Activated T-cell treated with anti-CD3 and anti-CD28 coated beads for 1 hour (primary cell): ENCODE measurements at regions not wholly inside any gene's neighbourhood (a gene's known extent, or its start where the extent isn't known, plus 50 kb on each side); places are given as distances from the start of the nearest gene placed in this dataset.
"Not testable (repeated sequence)": the region's sequence is repeated elsewhere in the genome, so short reads cannot be mapped to it uniquely, and the experiment has no call there.

Source experiments
- DNase-seq: peaks from one replicate; pipeline ENCODE4 v3.0.0-alpha.2; 2020; ENCODE audit warnings: low read depth

DNA sequence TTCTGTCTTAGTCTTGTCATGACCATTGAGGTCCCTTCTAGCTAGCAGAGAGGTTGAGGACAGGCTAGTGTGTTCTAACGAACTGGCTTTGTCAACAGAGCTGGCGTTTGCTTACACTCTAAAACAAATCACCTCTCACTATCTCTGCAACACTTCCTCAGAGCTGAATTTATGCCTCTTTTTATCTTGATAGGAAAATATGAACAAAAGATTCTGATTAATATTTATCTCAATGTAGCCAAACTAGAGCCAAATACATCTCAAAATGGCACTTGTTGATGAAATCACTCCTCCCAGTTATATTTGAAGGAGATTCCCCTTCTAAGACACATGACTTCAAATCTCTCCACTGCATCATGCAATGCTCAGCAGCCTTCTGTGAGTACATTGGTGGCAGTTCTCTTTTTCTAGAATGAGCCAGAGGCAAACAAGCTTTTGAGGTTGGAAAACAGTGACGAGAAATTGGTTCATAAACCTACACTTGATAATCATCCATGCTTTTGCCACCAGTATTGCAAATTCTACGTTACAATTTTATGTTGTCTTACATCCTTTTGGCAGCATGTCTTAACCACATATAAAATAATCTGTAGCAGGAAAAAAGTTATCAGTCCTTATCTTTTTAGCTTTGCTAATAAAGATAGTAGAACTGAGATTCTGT lies 615.7 kb upstream of the CITED2 start:
- no peak for DNase-seq

DNA sequence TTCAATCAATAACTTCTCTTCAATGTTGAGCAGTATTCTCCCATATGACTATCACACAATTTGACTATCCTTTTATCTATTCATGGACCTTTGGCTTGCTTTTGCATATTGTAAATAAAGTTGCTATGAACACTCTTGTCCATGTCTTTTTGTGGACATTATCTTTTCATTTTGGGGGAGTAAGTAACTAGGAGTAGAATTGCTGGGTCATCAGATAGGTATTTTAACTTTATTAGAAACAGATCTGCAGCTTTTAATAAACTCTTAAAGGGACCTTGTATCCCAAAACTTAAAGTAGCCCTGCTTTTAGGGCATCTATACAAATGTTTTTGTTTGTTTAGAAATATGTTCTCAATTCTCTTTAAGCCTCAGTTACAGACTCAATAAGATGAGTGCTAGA lies 614.2 kb upstream of the CITED2 start:
- DNase-seq = no peak

DNA sequence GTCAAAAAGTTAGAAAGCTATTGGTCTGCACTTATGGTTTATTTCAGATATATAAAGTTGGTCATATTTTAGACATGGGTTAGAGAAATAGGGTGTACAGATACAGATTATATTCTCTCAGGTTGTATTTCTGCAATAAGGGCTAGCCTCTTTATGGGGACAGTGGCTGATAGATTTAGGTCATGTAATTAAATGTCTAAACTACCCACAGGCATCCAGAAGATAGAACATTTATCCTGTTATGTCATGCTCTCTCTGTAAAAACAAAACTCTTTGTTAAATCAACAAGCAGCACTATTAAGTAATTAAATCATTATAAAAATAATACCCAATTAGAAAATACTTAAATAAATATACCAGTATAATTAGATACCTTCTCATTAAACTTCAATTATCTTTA lies 612.6 kb upstream of the CITED2 start:
- no peak for DNase-seq

DNA sequence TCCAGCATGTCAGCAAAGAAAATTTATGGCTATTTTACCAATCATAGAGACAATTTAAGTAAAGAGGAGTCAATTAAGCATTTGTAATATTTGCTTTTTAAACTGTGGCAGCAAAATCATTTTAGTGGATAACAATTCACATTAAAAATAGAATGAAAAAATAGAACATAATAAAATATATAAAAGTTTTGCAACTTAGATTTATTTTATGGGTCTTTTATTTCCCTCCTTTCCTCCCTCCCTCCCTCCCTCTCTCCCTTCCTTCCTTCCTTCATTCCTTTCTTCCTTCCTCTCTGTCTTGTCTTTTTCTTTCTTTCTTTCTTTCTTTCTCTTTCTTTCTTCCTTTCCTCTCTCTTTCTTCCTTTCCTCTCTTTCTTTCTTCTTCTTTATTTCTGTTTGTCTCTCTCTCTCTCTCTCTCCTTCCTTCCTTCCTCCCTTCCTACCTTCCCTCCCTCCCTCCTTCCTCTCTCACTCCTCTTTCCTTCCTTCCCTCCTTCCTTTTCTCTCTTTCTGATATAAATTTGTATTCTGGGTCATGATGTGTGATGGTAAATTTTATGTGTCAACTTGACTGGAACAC lies 610.9 kb upstream of the CITED2 start:
- no peak for DNase-seq

DNA sequence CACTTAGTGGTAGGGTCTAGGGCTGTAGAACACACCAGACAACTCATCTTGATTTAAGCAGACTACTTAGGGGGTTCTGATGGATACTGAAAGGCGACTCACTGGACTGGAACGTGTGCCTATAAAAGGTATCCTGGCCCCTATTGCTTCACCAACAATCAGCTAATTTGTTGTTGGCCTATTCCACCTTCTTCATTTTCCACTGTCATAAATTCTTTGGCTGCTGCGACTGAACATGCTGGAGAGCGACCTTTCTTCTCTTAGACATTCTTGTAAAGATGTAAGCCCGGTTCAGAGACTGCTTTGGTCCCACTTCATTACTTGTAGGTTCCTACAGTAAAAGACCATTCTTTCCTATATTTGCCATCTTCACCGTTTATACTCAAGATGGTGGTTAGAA lies 609.9 kb upstream of the CITED2 start:
- DNase-seq = no peak

DNA sequence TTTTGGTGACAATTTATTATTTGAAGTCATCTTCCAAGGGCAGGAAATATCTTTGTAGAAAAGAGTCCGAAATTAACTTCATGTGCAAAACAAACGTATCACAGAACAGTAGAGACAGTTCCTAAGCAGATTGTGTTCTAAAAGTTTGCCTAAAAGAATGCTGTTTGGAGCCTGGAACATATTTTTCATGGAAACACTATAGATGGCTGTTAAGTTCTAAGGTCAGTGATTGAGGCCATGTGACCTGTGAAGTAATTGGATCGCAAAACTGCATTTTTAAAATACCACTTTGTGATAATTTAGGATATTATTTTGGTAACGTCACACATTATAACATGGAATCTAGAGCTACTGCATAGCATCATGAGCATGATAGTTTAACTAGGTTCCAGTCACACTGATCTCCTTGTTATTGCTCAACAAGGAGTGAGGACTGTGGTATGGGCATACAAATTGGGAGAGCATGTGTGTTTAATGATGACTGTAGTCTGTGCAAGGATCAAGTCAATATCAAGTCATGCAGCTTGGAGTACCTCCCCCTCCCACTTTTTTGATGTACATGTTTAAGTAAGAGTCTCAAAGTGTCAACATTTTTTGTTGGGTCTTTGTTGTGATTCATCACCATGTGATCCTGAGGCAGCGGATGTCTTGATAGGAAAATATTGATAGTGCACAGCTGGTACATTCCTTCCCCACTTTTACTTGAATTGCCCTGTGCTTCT lies 609.3 kb upstream of the CITED2 start:
- no peak for DNase-seq

DNA sequence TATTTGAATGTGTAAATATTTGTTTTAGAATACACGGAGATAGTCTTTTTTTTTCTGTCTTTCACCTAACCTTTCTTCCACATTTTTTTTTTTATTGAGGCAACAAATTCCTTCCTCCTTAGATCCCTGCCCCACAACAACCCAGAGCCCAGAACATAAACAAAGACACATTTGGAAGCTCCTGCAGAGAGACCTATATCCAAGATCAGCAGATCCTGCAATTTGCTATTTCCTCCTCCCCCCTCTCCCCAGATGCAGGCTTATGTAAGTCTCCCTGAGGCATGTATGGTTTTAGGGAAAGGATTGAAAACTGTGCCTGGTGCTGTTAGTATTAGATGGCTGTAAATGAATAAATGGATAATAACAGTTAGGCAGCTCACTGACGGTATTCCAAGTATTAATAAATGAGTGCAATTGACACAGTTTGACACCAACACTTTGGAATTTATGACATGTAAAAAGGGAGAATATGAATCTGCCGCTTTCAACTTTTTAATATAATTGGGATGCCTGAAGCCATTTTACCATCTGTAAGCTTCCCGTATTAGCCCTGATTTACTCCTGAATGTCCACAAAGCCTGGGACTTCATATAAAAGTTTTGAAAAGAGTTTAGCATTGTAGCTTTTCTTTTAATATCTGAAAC lies 608.3 kb upstream of the CITED2 start:
- no peak for DNase-seq

DNA sequence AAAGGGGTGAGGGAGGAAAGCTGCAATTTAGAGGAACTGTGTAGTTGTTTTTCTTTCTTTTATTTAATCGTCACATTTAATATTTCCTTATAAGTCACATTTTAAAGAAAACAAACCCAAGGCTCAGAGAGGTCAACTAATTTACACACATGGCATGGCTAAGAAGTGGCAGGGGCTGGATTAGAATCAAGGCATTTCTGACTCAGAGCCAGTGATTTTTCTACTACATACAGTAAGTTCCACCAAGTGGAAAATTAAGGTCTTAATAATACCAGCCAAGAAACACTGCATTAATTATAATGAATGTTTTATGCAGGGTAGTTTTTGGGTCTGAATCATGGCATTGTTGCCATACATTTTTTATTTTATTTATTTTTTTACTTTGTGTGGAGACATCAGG lies 607.7 kb upstream of the CITED2 start:
- DNase-seq = no peak

DNA sequence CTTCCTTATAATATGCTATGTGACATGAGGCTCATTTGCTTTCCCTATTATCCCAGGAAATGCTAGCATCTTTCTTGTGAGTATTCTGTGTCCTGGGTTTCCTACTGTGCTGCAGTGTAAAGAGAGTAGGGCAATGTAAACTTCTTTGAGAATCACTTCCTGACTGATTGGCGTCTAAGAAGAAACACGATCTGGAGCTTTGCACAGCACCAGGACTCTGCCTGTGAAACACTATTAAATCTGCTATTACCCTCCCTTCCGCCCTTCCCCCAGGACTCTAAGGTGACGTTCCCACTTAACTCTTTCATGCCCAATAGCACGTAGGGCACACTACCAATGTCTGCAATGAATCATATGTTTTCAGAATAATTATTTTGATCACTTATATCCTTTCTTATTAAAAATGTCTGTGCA lies 607.3 kb upstream of the CITED2 start:
- no peak for DNase-seq

DNA sequence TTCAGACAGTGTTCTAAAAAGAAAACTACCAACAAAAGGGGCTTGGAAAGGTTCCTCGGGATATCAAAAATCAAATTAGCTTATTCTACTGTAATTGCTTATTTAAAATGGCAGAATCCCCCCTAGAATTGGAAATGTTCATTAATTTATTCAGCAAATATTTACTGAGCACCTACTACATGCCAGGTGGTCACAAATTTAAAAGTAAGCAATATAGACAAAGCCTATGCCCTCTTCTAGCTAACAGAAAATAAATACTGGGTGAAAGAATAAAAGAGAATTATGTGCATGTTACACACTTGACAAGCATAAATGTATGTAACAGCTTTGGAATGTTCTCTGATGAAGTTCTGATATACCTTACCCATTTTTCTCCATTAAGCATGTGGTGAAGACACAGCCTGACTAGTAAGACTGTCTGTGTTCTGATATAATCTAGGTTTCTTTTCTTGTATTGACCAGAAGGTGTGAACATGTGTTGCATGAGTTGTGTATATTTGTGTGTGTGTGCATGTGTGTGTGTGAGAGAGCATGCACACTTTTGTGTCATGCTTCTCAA lies 606.7 kb upstream of the CITED2 start:
- DNase-seq = no peak

DNA sequence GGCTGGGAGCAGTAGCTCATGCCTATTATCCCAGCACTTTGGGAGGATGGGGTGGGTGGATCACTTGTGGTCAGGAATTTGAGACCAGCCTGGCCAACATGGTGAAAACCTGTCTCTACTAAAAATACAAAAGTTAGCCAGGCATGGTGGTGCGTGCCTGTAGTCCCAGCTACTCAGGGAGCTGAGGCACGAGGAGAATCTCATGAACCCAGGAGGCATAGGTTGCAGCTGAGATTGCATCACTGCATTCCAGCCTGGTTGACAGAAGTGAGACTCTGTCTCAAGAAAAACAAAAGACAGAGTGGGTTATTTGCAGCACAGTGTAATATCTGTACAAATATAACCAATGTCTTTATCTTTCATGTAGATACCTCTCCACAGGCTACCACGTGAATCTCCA lies 606.2 kb upstream of the CITED2 start:
- not testable (repeated sequence) for DNase-seq

DNA sequence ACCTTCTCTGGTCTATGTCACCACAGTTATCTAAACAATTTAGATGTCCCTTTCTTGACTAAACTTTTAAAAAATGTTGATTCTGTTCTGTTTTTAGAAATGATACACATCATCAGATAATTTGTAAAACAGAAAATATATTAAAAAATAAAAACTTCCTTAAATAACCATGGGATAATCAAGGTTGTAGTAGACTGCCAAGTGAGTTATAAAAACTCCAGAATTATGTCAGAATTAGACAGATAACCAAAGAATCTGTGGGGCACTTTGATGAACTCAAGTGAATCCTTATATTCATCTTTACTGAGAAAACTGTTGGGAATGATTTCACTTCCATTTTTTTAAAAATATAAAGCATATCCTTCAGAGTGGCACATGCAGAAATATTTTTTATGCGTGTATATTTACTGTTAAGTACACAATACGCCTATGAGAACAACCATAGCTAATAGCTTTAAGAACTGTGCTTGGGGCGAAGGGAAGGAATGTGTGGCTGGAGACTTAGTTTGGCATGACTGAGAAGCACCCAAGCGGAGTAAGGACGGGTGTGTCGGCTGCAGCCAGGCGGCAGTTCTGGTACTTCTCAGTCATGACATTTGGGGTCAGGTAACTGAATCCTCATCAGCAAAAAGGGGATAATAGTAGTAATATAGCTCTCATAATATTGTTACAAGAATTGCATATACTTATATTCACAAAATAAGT lies 604.7 kb upstream of the CITED2 start:
- no peak for DNase-seq

DNA sequence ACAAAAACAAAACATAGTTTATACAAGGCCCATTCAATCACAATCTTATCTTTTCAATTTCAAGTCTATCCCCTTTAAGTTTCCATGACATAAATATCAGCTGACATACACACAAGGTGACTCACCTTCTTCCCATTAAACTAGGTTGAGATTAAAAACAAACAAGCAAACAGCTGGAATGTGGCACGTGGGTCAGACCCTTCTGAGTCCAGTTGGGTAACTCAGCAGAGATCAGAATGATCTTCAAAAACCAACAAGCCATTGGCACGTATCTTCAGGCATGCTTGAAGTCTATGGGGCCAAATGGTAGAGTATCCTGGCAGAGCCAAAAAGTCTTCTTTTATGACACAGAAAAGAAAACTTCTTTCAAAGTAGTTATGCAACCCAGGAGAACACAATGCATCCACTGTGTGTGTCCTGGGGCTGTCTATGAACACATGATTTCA lies 603.5 kb upstream of the CITED2 start:
- no peak for DNase-seq

DNA sequence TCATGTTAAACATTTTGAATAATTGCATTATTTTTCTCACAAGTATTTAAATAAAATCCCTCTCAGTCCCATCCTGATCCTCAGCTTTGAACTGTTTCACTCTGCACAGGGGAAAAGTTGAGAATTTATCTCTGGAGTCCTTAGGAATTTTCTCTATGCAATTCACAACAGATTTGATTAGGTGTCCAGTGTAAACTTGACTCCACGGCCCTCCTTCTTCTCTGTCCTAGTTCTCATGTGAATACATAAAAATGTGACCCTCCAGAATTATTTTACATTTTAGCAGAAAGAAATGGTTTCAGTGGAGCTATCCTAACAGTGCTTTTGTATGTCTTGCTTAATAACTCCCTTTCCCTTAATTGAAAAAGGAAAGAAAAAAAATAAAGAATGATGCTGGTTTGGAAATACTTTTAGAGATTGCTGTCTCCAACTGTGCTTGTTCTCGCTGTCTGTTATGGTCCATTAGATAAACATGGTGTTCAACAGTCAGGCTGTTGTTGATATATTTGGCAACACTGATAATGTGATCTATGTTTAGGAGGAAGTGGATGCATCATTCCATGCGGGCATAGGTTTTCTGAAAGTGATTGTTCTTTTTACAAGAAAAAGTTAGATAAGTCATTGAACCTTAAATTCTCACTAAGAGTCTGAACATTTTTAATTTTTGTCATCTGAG lies 599.4 kb upstream of the CITED2 start:
- DNase-seq = no peak

DNA sequence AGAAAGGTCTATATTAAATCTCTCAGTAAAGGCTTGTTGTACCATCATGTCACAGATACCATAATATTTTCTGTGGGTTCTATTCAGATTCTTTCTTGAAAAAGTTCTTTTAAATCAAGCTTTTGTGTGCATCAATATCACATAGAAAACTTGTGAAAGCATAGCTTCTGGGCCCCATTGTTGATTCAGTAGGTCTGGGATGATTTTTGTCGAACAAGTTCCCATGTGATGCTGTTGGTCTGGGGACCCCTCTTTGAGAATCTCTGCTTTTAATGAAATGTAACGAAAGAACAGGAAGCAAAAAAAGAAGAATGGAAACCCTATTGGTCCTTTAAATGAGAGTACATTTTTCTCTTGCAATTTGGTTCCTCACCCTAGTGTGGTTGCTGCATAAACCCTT lies 597.7 kb upstream of the CITED2 start:
- DNase-seq = no peak

DNA sequence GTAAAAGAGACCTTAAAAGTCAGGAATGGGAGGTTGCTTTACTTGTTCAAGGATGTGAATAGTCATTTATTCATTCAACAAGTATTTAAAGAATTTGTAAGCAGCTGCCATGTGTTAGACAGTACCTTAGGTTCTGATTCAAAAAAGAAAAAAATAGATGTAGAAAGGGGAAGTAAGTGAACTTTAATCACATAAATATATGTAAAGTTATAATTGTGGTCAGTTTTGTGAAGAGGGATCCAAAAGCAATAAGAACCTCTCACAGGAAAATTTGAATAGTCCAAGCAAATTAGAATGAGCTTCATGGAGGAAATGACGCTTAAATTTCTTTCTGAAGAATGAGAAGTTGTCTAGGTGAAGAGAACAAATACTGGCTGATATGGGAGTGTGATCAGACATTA lies 596.1 kb upstream of the CITED2 start:
- DNase-seq = no peak

DNA sequence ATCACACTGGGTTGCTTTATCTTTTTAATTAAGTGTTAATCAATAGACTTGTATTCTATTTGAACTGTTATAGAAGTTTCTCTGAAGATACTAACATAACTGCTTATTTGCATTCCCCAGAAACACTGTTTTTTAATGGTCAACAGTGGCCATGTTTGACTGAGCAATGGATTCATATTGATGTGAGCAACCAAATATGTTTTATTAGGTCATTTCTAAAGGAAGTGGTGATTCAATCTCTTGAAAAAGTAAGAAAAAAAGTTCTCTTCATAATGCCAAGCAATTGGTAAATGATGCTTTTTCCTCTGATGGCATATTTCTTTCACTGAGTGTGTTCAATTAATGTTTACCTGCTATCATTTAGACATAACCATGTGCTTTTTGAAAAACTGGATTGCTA lies 593.0 kb upstream of the CITED2 start:
- no peak for DNase-seq

DNA sequence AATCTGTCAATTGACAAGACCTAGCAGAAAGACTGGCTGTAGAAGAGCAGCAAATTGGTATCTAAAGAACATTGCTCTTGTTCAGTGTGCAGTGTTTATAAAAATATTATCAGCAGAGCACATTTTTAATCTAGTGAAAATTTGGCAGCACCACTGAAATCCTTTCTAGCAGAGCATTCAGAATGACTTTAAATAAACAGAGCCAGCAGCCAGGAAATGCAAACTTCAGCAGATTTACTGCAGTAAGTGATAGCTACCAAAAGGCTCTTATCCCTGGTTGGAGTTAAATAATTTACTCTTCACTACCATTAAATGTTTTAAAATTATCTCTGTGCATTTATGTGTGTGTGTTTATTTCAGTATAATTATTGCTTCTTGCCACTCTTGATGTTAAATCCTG lies 590.9 kb upstream of the CITED2 start:
- DNase-seq = no peak

DNA sequence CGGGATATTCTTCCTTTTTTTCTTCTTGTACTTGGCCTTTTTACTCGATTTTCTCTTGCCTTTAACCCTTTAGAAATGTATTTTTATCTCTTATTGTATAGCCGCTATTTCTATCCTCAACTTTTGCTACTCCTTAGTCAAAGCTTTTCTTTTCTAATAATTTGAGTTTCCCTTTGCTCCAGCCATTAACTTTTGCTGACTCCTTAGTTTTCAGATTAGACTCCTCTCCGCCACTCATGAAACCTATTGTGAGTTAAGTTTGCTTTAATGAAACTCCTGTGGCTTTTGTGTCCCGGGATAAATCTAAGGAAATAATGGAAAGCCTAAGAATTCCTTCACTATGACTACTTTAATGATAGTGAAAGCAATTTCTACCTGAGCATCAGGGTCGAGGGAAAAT lies 590.3 kb upstream of the CITED2 start:
- no peak for DNase-seq

DNA sequence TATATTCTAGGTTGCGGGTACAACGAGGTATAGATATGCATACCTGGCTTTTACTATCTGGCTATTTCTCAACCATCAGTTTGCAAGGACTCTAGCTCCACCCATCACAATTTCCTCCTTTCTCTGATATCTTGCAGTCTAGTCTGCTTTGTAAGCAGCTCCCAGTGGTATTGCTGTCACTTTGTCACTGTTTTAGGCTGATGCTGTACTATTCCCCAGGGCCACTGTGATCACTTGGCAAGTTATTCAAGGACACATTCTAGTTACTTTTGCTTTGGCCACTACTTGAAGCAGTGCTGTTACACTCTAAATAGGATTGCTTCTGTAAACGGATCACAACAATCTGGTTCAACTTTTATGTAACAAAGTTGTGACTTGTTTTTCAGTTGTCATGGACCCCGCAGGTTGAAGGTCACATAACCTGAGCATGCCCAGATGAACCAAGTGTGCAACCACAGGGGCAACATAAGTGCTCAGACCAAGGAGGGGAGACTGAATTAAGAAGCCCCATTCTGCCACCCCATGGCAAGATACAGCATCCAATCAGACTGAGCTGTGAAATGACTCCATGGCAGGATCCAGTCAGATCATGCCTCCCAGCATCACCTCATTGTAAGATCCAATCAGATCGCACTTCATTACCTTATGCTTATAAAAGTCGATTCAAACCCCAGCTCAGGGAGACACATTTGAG lies 588.4 kb upstream of the CITED2 start:
- no peak for DNase-seq

DNA sequence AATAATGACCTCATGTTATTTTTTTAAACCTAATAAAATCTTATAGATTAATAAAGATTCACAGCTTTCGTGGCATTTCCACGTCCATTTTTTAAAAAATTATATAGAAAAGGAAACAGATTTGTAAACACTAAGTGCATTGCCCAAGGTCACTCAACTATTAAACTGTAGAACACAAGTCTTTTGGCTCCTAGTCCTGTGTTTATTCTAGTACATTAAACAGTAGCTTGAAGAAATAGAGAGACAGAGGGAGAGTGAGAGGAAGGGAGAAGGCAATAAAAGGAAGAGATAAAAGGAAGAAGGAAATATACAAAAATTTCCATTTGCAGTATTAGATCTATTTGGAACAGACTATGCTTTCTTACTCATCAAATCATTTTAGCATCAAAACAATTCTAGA lies 586.7 kb upstream of the CITED2 start:
- no peak for DNase-seq
